AG04449 (cell line): ENCODE measurements at regions not wholly inside any gene's neighbourhood (a gene's known extent, or its start where the extent isn't known, plus 50 kb on each side); places are given as distances from the start of the nearest gene placed in this dataset.

Experiments used
- CTCF ChIA-PET: fragments of 350-600 bp; formaldehyde crosslinking; extraction: SDS; loops from one replicate; lab custom pipeline; 2021; ENCODE audit warnings: antibody characterized with exemption; lab: Yijun Ruan, JAX
- POLR2A ChIA-PET: fragments of 400-600, 350-600 bp; formaldehyde crosslinking; extraction: SDS; loops from one replicate; lab custom pipeline; 2020; ENCODE audit warnings: antibody characterized with exemption, inconsistent platforms; lab: Yijun Ruan, JAX
- DNase-seq: peaks from one replicate; pipeline ENCODE4 v3.0.0-alpha.2; 2010; ENCODE audit warnings: low read depth, low spot score
- H3K4me3 ChIP-seq: 2 replicates; pipeline ENCODE4 v1.5.1; 2011; ENCODE audit warnings: low read depth, mild to moderate bottlenecking, control low read depth, low read length
- TF ChIP-seq, protein P1 (sequence below): IDR thresholded peaks from one replicate; pipeline ENCODE4 v1.5.1; 2011; ENCODE audit warnings: mild to moderate bottlenecking, moderate library complexity, low read length, control low read depth, inconsistent platforms; ENCODE audit not compliant: insufficient read depth; ENCODE audit errors: missing control alignments

DNA sequence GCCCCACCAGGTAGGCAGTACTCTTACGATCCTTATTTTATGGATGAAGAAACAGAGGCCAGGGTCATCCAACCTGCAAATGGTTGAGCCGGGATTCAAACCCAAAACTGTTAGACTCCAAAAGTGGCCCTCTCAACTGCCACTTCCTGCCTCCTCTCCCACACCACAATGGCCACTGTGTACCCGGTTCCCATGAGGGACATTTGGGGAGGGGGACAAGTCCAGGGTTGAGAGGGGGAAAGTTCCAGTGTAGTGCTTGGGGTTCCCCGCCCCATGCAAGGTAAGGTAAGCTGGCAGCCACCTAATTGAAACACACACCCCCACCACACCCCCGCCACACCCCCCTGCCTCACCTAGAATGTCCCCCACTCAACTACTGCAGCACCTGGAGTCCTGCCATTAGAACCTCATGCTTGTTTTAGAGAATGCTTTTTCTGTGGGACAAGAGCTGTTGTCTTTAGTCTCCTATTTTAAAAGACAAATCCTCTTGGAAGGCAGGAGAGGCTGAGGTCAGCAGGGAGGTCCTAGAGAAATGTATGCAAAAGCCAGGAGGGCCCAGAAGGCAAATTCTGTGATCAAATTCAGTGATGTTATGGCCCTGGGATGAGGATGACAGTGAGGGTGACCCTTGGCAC is 145.2 kb downstream of the ZFP36L2 start:
- ChIA-PET POLR2A (interaction anchor here (1.7 kb wide), 1 partner anchor 39 kb away, joined by 6 read pairs; no protein-coding TSS in a partner anchor), CTCF (interaction anchor here (1.0 to 1.1 kb wide), 3 partner anchors 10 to 134 kb away, joined by 4 to 6 read pairs (median 5); no protein-coding TSS in a partner anchor)
- TF ChIP-seq, protein P1, sequence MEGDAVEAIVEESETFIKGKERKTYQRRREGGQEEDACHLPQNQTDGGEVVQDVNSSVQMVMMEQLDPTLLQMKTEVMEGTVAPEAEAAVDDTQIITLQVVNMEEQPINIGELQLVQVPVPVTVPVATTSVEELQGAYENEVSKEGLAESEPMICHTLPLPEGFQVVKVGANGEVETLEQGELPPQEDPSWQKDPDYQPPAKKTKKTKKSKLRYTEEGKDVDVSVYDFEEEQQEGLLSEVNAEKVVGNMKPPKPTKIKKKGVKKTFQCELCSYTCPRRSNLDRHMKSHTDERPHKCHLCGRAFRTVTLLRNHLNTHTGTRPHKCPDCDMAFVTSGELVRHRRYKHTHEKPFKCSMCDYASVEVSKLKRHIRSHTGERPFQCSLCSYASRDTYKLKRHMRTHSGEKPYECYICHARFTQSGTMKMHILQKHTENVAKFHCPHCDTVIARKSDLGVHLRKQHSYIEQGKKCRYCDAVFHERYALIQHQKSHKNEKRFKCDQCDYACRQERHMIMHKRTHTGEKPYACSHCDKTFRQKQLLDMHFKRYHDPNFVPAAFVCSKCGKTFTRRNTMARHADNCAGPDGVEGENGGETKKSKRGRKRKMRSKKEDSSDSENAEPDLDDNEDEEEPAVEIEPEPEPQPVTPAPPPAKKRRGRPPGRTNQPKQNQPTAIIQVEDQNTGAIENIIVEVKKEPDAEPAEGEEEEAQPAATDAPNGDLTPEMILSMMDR = no peak
- no peak for DNase-seq
- no peak overlapping the region for H3K4me3 ChIP-seq

DNA sequence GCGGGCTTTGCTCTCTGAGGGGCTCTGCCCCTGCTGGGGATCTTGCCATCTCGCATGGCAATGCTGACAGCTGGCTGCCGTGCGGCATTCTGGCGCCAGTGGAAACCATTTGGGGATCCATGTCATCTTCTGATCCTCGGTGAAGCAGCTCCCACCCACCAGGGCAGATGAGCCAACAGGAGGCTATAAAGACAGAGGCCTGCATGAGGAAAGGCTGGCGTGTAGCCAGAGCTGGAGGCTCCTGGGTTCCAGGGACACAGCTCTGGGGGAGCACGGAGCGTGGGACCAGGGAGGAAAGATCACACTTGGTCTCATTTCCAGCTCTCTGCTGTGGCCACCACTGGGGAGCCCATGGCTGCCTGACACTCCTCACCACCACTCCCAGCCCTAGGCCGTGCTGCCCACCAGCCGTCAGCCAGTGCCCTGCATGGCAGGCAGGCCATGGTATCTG is 145.8 kb downstream of the ZFP36L2 start:
- POLR2A ChIA-PET = no interaction called here
- no peak for DNase-seq
- CTCF ChIA-PET = no interaction called here
- TF ChIP-seq, protein P1 = no peak
- H3K4me3 ChIP-seq = no peak overlapping the region

DNA sequence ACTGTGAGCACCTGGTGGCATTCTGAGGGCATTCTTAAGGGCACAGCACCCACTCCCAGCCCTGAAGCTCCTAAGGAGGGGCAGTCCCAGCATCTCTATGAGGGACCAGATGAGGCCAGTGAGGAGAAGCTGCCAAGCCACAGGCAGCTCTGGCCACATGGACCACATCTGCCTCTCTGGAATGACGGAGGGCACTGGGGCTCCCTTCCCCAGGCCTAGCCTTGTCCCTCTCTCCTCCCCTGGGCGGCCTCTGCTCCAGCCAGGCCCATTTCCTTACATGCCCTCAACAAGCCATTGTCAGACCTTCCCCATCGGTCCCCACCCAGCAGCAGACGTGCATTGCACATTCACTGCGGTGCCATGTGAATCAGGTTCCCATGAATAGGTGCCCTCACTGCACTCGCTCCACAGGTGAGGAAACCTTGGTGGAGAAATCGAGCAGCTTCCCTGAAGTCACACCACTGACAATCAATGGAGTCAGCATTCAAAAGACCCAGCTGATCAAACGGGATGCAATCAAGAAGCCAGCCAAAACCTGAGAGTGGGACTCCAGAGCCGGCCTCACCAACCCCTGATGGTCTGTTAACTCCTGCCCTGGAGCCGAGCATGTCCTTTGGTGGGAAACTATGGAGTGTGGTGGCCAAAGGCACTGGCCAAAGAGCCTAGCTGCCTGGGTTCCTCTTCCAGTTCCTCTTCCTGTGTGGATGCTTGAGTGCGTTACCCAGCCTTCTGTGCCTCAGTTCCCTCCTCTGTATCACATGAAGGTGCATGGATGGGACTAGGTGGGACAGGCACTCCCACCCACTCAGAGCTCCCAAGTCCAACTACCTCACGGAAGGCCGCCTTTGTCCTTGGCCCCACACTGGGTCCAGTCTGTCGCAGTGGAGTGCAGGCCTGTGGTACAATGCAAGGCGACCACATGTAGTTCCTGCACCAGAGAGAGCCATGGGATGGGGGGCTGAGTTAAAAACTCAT is 147.3 kb downstream of the ZFP36L2 start:
- ChIA-PET CTCF (interaction anchor here (0.7 to 1.0 kb wide), 2 partner anchors 30 to 105 kb away, joined by 3 read pairs; no protein-coding TSS in a partner anchor), POLR2A (interaction anchor here (1.5 kb wide), 1 partner anchor 37 kb away, joined by 4 read pairs; no protein-coding TSS in a partner anchor)
- no peak for DNase-seq
- H3K4me3 ChIP-seq = no peak overlapping the region
- TF ChIP-seq, protein P1 = no peak

DNA sequence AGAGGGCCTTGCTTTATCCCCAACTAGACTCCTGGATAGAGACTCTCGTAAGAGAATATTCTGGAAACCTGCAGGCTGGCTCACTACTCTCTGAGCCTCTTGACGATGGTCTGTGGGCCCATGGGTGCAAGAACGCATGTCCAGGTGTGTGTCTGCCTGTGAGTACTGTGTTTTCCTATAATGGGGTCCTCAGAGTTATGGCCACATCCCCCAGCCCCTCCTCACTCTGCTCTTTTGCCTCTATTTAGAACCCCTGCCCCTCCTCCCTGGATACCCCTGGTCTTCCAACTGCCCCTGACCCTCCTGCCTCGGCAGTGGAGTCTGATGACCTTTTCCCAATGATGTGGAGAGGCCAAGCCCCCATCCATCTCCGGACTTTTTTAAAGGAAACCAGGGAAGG is 148.1 kb downstream of the ZFP36L2 start:
- POLR2A ChIA-PET = interaction anchor here (0.6 to 1.5 kb wide), 3 partner anchors 37 to 144 kb away, joined by 4 to 5 read pairs (median 4); no protein-coding TSS in a partner anchor
- CTCF ChIA-PET = no interaction called here
- TF ChIP-seq, protein P1 = no peak

DNA sequence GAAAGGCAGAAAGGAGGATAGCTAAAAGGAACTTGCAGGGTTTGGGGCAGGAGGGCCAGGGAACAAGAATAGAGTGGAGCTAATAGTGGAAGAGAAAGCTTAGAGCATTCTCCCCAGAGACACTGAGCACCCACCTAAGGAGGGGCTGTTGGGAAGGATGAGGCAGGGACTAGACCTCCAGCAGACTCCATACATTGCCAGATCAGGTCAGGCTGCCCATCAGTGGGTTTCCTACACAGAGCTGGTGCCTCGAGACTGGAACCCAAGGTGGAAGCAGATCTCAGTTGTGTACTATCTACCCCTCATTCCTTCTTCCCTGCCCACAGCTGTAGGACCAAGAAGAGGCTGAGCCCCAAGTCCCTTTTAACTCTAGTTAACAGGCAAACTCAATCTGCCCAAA is 148.5 kb downstream of the ZFP36L2 start:
- CTCF ChIA-PET = interaction anchor here (0.9 to 1.5 kb wide), 6 partner anchors 17 to 249 kb away, joined by 3 to 5 read pairs (median 4); partner anchors contain the start of gene ZFP36L2
- no peak overlapping the region for H3K4me3 ChIP-seq
- no peak for DNase-seq
- POLR2A ChIA-PET = interaction anchor here (0.6 to 1.5 kb wide), 4 partner anchors 9 to 144 kb away, joined by 4 to 5 read pairs (median 4); no protein-coding TSS in a partner anchor
- TF ChIP-seq, protein P1 = no peak

More for the DNA sequence above, 148.1 kb downstream of the ZFP36L2 start:
- DNase-seq = no peak
- H3K4me3 ChIP-seq = no peak overlapping the region
